ENCODE measurements at regions not wholly inside any gene's neighbourhood (a gene's known extent, or its start where the extent isn't known, plus 50 kb on each side); places are given as distances from the start of the nearest gene placed in this dataset.

- DNase-seq (no peak), ATAC-seq (peak in 7 of 8 donors; percentile 1 to 37 (median 18))
- H3K27ac ChIP-seq = peak overlapping the region; percentile 79 to 98 (median 94)
- H3K36me3 ChIP-seq = no peaks in the 10 kb centered on the region
- H3K4me3 ChIP-seq = peak overlapping the region in 5 of 10 donors; percentile 5 to 26 (median 20)
- no peaks in the 10 kb centered on the region for H3K9me3 ChIP-seq
- intact Hi-C loops (cut with DNase I) = loop anchor here in 5 of 10 donors (5.0 to 10.0 kb wide), 6 partner anchors 34 to 281 kb away; partner anchors contain the start of gene ETS2 (in 2 of the 5)
- WGBS, 2 donors = 54 to 55% methylated on average over 6 of the region's 6 CpGs
- H3K27me3 ChIP-seq = no peaks in the 10 kb centered on the region
- TF ChIP-seq CTCF (IDR thresholded peaks at IDR 0.05) = no peak
- peaks cover 2 to 64% (median 38%) of the 10 kb centered on the region in 9 donors for H3K4me1 ChIP-seq
These were observed 95.2 kb downstream of the PSMG1 start for GRCh38 chr21:39088031-39088370.

DNA sequence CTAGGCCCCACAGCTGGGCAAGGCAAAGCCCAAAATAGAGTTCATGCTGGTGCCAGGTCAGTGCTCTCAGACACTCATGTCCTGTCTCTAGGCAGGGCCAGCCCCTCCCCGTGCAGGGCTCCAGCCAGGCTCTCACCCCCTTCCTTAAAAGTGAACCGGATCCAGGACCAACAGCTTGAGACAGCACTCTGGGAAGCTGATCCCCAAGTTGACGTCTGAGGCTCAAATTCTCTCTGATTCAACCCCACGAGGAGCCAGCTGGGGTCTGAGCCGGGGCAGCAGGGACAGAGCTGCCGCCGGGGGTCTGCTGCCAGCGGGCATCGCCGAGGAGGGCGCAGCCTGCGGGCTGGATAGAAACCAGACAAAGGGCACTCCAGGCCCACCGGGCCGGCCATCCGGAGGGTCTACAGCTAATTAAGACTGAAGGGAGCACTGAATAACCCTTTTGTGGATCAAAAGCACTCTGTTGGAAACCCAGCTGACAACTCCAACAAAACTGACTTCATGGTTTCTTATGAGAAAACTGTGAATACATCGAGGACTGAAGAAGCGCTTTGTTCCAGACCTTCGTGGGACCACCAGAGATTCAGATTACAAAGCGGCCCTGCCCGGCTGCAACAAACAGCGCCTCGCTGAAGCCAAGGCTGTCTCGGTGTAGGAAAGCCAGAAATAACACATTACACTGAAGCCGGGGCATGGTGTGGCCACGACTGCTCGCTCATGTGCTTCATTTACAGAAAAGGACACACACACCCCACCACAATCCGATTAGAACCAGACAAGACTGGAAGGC, 95.8 kb downstream of the PSMG1 start:
- no peaks in the 10 kb centered on the region for H3K36me3 ChIP-seq
- H3K27ac ChIP-seq = peak overlapping the region; percentile 79 to 98 (median 94)
- H3K27me3 ChIP-seq = no peaks in the 10 kb centered on the region
- DNase-seq (peak; percentile 68 to 69), ATAC-seq (peak; percentile 82 to 96 (median 90))
- peaks cover 2 to 70% (median 41%) of the 10 kb centered on the region in 9 donors for H3K4me1 ChIP-seq
- TF ChIP-seq CTCF (IDR thresholded peaks at IDR 0.05) = no peak
- 48 to 57% methylated on average over 27 of the region's 27 CpGs for WGBS, 2 donors
- peak overlapping the region in 7 of 10 donors; percentile 4 to 26 (median 15) for H3K4me3 ChIP-seq
- H3K9me3 ChIP-seq = no peaks in the 10 kb centered on the region
- intact Hi-C loops (cut with DNase I) = loop anchor here in 5 of 10 donors (1.0 to 10.0 kb wide), 7 partner anchors 35 to 282 kb away; partner anchors contain the start of gene ETS2 (in 3 of the 5)

- Histone ChIP-seq H3K27me3 (no peaks in the 10 kb centered on the region), H3K9me3 (no peaks in the 10 kb centered on the region), H3K4me1 (peaks cover 2 to 70% (median 41%) of the 10 kb centered on the region in 9 donors), H3K4me3 (no peak overlapping the region), H3K36me3 (no peaks in the 10 kb centered on the region), H3K27ac (peak overlapping the region; percentile 79 to 98 (median 94))
- no peak for DNase-seq
- 80 to 88% methylated on average over 8 of the region's 8 CpGs for WGBS, 2 donors
- ATAC-seq = no peak
- peak in 4 of 9 donors; percentile 11 to 37 (median 20) for TF ChIP-seq CTCF (IDR thresholded peaks at IDR 0.05)
- intact Hi-C loops (cut with DNase I) = loop anchor here in 5 of 10 donors (5.0 to 10.0 kb wide), 6 partner anchors 36 to 279 kb away; partner anchors contain the start of gene ETS2 (in 2 of the 5)
These were observed 96.7 kb downstream of the PSMG1 start for GRCh38 chr21:39086547-39086946.

DNA sequence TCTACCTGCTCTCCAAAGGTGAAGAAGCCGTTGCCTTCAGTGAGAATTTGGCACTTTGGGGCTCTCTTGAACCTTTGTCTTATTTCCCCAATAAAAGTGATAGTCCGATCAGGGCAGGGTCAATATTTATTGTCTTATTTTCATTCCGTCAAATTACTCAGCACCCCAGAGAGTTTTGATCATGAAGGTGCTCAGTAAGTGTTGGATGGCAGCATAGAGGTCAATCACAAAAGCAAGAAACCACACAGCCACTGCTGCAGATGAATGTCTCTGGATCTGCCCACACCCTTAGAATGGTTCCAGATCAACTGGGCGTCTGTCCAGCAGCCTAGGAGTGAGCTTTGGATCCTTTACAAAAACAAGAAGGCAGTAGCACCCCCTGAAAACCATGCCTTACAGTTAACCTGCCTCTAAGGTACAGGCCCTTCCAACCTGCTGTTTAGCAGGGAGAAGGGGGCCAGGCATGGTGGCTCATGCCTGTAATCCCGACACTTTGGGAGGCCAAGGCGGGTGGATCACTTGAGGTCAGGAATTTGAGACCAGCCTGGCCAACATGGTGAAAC, 97.3 kb downstream of the PSMG1 start:
- H3K4me1 ChIP-seq = peaks cover 2 to 70% (median 41%) of the 10 kb centered on the region in 9 donors
- 81 to 84% methylated on average over 6 of the region's 6 CpGs for WGBS, 2 donors
- no peak for DNase-seq
- H3K9me3 ChIP-seq = no peaks in the 10 kb centered on the region
- peak overlapping the region in 9 of 10 donors; percentile 16 to 98 (median 93) for H3K27ac ChIP-seq
- H3K36me3 ChIP-seq = no peaks in the 10 kb centered on the region
- no peaks in the 10 kb centered on the region for H3K27me3 ChIP-seq
- intact Hi-C loops (cut with DNase I) = loop anchor here in 5 of 10 donors (5.0 to 10.0 kb wide), 6 partner anchors 36 to 279 kb away; partner anchors contain the start of gene ETS2 (in 2 of the 5)
- TF ChIP-seq CTCF (IDR thresholded peaks at IDR 0.05) = no peak
- H3K4me3 ChIP-seq = no peak overlapping the region
- ATAC-seq = no peak
